ENCODE measurements at regions not wholly inside any gene's neighbourhood (a gene's known extent, or its start where the extent isn't known, plus 50 kb on each side); places are given as distances from the start of the nearest gene placed in this dataset.

DNA sequence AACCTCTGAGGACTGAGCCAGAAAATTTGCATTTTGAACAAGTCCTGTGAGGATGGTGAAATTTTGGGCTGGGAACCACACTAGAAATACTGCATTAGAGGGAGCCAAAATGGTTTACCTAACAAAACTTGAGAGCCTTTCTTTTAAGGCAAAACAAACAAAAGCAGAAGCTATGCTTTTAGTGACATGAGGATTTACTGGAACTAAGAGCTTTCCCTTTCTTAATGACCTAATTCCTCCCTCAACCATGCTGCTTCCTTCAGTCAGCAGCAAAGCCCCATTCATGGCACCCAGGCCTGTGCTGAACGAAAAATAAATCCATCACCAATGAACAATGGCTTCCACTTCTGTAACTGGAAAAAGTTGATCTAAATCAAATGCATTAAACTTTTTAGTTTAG lies 974.3 kb downstream of the HACE1 start:
- no peaks in the 10 kb centered on the region for H3K36me3 ChIP-seq (ENCODE audit: low read depth, low read length)
- TF ChIP-seq EZH2 (IDR thresholded peaks at IDR 0.05; ENCODE audit: low read length, unreplicated experiment): no peak
- TF ChIP-seq, protein P1, sequence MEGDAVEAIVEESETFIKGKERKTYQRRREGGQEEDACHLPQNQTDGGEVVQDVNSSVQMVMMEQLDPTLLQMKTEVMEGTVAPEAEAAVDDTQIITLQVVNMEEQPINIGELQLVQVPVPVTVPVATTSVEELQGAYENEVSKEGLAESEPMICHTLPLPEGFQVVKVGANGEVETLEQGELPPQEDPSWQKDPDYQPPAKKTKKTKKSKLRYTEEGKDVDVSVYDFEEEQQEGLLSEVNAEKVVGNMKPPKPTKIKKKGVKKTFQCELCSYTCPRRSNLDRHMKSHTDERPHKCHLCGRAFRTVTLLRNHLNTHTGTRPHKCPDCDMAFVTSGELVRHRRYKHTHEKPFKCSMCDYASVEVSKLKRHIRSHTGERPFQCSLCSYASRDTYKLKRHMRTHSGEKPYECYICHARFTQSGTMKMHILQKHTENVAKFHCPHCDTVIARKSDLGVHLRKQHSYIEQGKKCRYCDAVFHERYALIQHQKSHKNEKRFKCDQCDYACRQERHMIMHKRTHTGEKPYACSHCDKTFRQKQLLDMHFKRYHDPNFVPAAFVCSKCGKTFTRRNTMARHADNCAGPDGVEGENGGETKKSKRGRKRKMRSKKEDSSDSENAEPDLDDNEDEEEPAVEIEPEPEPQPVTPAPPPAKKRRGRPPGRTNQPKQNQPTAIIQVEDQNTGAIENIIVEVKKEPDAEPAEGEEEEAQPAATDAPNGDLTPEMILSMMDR (conservative IDR thresholded peaks at IDR 0.05; ENCODE audit: low read depth, low read length): no peak
- no peak for TF ChIP-seq EZH2phosphoT487 (IDR thresholded peaks at IDR 0.05; ENCODE audit: borderline replicate concordance, low read length)
- no peaks in the 10 kb centered on the region for H3F3A ChIP-seq (ENCODE audit: low read length, unreplicated experiment)
- no peaks in the 10 kb centered on the region for H3K9me2 ChIP-seq (replicated peaks; ENCODE audit: low read length)
- ChIA-PET CTCF (no interaction called here), POLR2A (ENCODE audit: unreplicated experiment) (no interaction called here)
- H3K9me3 ChIP-seq (ENCODE audit: low read length): no peaks in the 10 kb centered on the region
- H3K4me3 ChIP-seq (ENCODE audit: low read length): no peak overlapping the region
- no peaks in the 10 kb centered on the region for H4K20me1 ChIP-seq (ENCODE audit: low read length)
- H3K4me1 ChIP-seq (ENCODE audit: insufficient read depth, low read length): no peaks in the 10 kb centered on the region
- no peak overlapping the region for H2AFZ ChIP-seq (ENCODE audit: low read length)
- no peak overlapping the region for H3K4me2 ChIP-seq (ENCODE audit: low read length)
- H3K27ac ChIP-seq (ENCODE audit: low read length): no peak overlapping the region
- BruUV-seq (replicated peaks): no TSS peak
- ATAC-seq (no peak), DNase-seq (no peak)
- intact Hi-C loops (cut with micrococcal nuclease): no loop called here
- no peaks in the 10 kb centered on the region for H3K27me3 ChIP-seq (ENCODE audit: low read length)
- no peaks in the 10 kb centered on the region for H3K79me2 ChIP-seq (ENCODE audit: low read length)
- H3K9ac ChIP-seq (ENCODE audit: low read length): no peak overlapping the region

DNA sequence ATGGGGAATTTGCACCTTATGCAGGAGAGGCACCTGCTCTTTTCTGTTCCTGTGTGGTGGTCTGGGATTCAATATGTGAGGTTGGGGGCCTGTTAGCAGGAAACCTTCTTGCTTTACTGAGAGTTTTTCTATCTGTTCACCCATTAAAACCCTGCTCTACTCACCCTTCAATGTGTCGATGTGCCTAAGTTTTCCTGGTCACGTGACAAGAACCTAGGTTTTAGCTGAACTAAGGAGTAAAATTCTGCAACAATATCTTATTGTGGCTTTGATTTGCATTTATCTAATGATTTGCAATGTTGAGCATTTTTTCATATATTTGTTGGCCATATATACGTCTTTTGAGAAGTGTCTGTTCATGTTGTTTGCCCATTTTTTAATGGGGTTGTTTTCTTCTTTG lies 979.9 kb downstream of the HACE1 start:
- H3K9ac ChIP-seq (ENCODE audit: low read length): no peak overlapping the region
- DNase-seq: no peak
- no peaks in the 10 kb centered on the region for H4K20me1 ChIP-seq (ENCODE audit: low read length)
- H3K79me2 ChIP-seq (ENCODE audit: low read length): no peaks in the 10 kb centered on the region
- TF ChIP-seq EZH2 (IDR thresholded peaks at IDR 0.05; ENCODE audit: low read length, unreplicated experiment) (no peak), EZH2phosphoT487 (IDR thresholded peaks at IDR 0.05; ENCODE audit: borderline replicate concordance, low read length) (no peak)
- TF ChIP-seq, protein P1 (conservative IDR thresholded peaks at IDR 0.05; ENCODE audit: low read depth, low read length): no peak
- no peaks in the 10 kb centered on the region for H3K36me3 ChIP-seq (ENCODE audit: low read depth, low read length)
- no peak overlapping the region for H2AFZ ChIP-seq (ENCODE audit: low read length)
- H3K4me1 ChIP-seq (ENCODE audit: insufficient read depth, low read length): no peaks in the 10 kb centered on the region
- CTCF ChIA-PET: no interaction called here
- H3K4me3 ChIP-seq (ENCODE audit: low read length): no peak overlapping the region
- H3F3A ChIP-seq (ENCODE audit: low read length, unreplicated experiment): no peaks in the 10 kb centered on the region
- no TSS peak for BruUV-seq (replicated peaks)
- no peaks in the 10 kb centered on the region for H3K9me3 ChIP-seq (ENCODE audit: low read length)
- ATAC-seq: no peak
- POLR2A ChIA-PET (ENCODE audit: unreplicated experiment): no interaction called here
- no peak overlapping the region for H3K4me2 ChIP-seq (ENCODE audit: low read length)
- intact Hi-C loops (cut with micrococcal nuclease): no loop called here
- H3K9me2 ChIP-seq (replicated peaks; ENCODE audit: low read length): no peaks in the 10 kb centered on the region
- H3K27ac ChIP-seq (ENCODE audit: low read length): no peak overlapping the region
- no peaks in the 10 kb centered on the region for H3K27me3 ChIP-seq (ENCODE audit: low read length)

DNA sequence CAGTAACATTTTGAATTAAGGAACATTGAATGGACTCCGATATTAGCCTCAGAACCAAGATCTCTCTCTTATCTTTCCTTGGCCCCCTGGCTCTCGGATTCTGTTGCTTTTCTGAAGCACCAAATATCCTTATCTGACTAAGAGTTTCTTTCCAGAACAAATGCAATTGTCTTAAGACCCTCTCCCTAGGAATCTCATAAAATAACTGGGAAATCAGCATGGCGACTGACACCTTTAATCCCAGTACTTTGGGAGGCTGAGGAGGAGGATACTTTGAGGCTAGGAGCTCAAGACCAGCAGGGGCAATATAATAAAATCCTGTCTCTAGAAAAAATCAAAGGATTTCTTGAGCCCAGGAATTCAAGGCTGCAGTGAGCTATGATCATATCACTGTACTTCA lies 984.5 kb downstream of the HACE1 start:
- TF ChIP-seq, protein P1 (conservative IDR thresholded peaks at IDR 0.05; ENCODE audit: low read depth, low read length): no peak
- no peak for TF ChIP-seq EZH2phosphoT487 (IDR thresholded peaks at IDR 0.05; ENCODE audit: borderline replicate concordance, low read length)
- TF ChIP-seq EZH2 (IDR thresholded peaks at IDR 0.05; ENCODE audit: low read length, unreplicated experiment): no peak
- H3K4me3 ChIP-seq (ENCODE audit: low read length): no peak overlapping the region
- no peaks in the 10 kb centered on the region for H3F3A ChIP-seq (ENCODE audit: low read length, unreplicated experiment)
- no peaks in the 10 kb centered on the region for H3K79me2 ChIP-seq (ENCODE audit: low read length)
- POLR2A ChIA-PET (ENCODE audit: unreplicated experiment): no interaction called here
- no peaks in the 10 kb centered on the region for H3K4me1 ChIP-seq (ENCODE audit: insufficient read depth, low read length)
- no TSS peak for BruUV-seq (replicated peaks)
- CTCF ChIA-PET: no interaction called here
- H3K9me2 ChIP-seq (replicated peaks; ENCODE audit: low read length): no peaks in the 10 kb centered on the region
- H3K27ac ChIP-seq (ENCODE audit: low read length): no peak overlapping the region
- no peak overlapping the region for H3K4me2 ChIP-seq (ENCODE audit: low read length)
- H3K27me3 ChIP-seq (ENCODE audit: low read length): no peaks in the 10 kb centered on the region
- H2AFZ ChIP-seq (ENCODE audit: low read length): no peak overlapping the region
- no peaks in the 10 kb centered on the region for H3K36me3 ChIP-seq (ENCODE audit: low read depth, low read length)
- no peaks in the 10 kb centered on the region for H3K9me3 ChIP-seq (ENCODE audit: low read length)
- ATAC-seq (no peak), DNase-seq (no peak)
- H3K9ac ChIP-seq (ENCODE audit: low read length): no peak overlapping the region
- H4K20me1 ChIP-seq (ENCODE audit: low read length): no peaks in the 10 kb centered on the region
- intact Hi-C loops (cut with micrococcal nuclease): no loop called here

Measured in PC-3 (cell line).